Gastroesophageal sphincter (tissue), 3 donors: ENCODE measurements at regions not wholly inside any gene's neighbourhood (a gene's known extent, or its start where the extent isn't known, plus 50 kb on each side); places are given as distances from the start of the nearest gene placed in this dataset.

ENCODE experiments used
- CTCF ChIP-seq, 4 experiments: fragments of 200-600 bp in 2 of 4; fragments of 450-650 bp in 2 of 4; sonication (generic) in 1 of 4; IDR thresholded peaks; one replicate each; pipeline ENCODE4 v1.5.1; 2017 to 2019; ENCODE audit warnings: antibody characterized with exemption in 4 of 4, mild to moderate bottlenecking in 2 of 4, moderate library complexity in 2 of 4
- EP300 ChIP-seq: sonication (generic); formaldehyde crosslinking; IDR thresholded peaks from one replicate; pipeline ENCODE4 v1.6.1; 2017; ENCODE audit warnings: antibody characterized with exemption, mild to moderate bottlenecking
- POLR2A ChIP-seq, 2 donors: fragments of 450-650 bp; IDR thresholded peaks; one replicate each; pipeline ENCODE4 v1.6.1; 2017; ENCODE audit warnings: antibody characterized with exemption in 2 of 2, mild to moderate bottlenecking in 2 of 2, moderate library complexity in 1 of 2
- POLR2AphosphoS5 ChIP-seq: sonication (generic); formaldehyde crosslinking; IDR thresholded peaks from one replicate; pipeline ENCODE4 v1.6.1; 2017; ENCODE audit warnings: antibody characterized with exemption

DNA sequence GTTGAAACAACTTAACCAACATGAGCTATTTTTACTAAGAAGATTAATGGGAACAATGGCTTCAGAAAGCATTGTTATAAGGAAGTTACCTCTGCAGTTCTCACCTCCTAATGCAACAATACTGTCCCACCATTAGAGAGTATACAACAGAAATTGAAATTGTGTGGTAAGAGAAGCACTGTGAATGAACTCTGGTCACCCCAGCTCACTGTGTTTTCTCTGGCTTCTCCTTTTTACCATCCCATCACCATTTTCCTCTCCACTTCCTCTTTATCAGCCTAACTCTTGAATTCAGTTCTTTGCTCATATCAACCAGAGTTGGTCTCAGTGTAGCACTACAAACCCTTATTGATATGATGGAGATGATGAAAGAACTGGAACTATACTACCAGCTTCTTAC, 138.0 kb upstream of the POU2AF2 start:
- no peak for TF ChIP-seq POLR2AphosphoS5
- no peak for TF ChIP-seq CTCF (IDR thresholded peaks at IDR 0.05)
- no peak for TF ChIP-seq EP300
- TF ChIP-seq POLR2A (IDR thresholded peaks at IDR 0.05) = no peak
